Dedifferentiated amniotic fluid mesenchymal stem cell (primary cell): ENCODE measurements at regions not wholly inside any gene's neighbourhood (a gene's known extent, or its start where the extent isn't known, plus 50 kb on each side); places are given as distances from the start of the nearest gene placed in this dataset.
"Not testable (repeated sequence)": the region's sequence is repeated elsewhere in the genome, so short reads cannot be mapped to it uniquely, and the experiment has no call there.

Experiments
- DNase-seq: peaks from one replicate; pipeline ENCODE4 v3.0.0-alpha.2; 2016; ENCODE audit errors: extremely low spot score

GRCh38 chr14:22386924-22387775 lies 201.9 kb downstream of the DAD1 start:
- peak; percentile 78 for DNase-seq

- no peak for DNase-seq
Measured at GRCh38 chr14:22384974-22385526, 204.0 kb downstream of the DAD1 start.

GRCh38 chr14:22384167-22384549 lies 204.9 kb downstream of the DAD1 start:
- no peak for DNase-seq

- no peak for DNase-seq
Measured at GRCh38 chr14:22383515-22384166, 205.4 kb downstream of the DAD1 start.

- no peak for DNase-seq
Measured at GRCh38 chr14:22382955-22383354, 206.1 kb downstream of the DAD1 start.

GRCh38 chr14:22382395-22382794 lies 206.6 kb downstream of the DAD1 start:
- no peak for DNase-seq

- no peak for DNase-seq
Measured at GRCh38 chr14:22381766-22382165, 207.3 kb downstream of the DAD1 start.

- no peak for DNase-seq
Measured at GRCh38 chr14:22381408-22381760, 207.6 kb downstream of the DAD1 start.

- DNase-seq: peak; percentile 53
Measured at GRCh38 chr14:22380571-22381407, 208.2 kb downstream of the DAD1 start.

GRCh38 chr14:22379727-22380126 lies 209.3 kb downstream of the DAD1 start:
- DNase-seq: peak; percentile 45

- no peak for DNase-seq
Measured at GRCh38 chr14:22378181-22378580, 210.8 kb downstream of the DAD1 start.

- peak; percentile 54 for DNase-seq
Measured at GRCh38 chr14:22375321-22375930, 213.6 kb downstream of the DAD1 start.

- DNase-seq: peak; percentile 22
Measured at GRCh38 chr14:22370084-22370847, 218.8 kb downstream of the DAD1 start.

GRCh38 chr14:22358726-22359125 lies 230.3 kb downstream of the DAD1 start:
- DNase-seq: no peak

- DNase-seq: not testable (repeated sequence)
Measured at GRCh38 chr14:22349281-22349680, 239.7 kb downstream of the DAD1 start.

GRCh38 chr14:22344673-22345072 lies 244.4 kb downstream of the DAD1 start:
- no peak for DNase-seq

- DNase-seq: not testable (repeated sequence)
Measured at GRCh38 chr14:22344209-22344608, 244.8 kb downstream of the DAD1 start.

- DNase-seq: no peak
Measured at GRCh38 chr14:22341049-22341448, 248.0 kb downstream of the DAD1 start.

- no peak for DNase-seq
Measured at GRCh38 chr14:22338917-22339715, 249.9 kb downstream of the DAD1 start.

- no peak for DNase-seq
Measured at GRCh38 chr14:22338381-22338780, 250.6 kb downstream of the DAD1 start.
